ENCODE measurements at regions not wholly inside any gene's neighbourhood (a gene's known extent, or its start where the extent isn't known, plus 50 kb on each side); places are given as distances from the start of the nearest gene placed in this dataset.

DNA sequence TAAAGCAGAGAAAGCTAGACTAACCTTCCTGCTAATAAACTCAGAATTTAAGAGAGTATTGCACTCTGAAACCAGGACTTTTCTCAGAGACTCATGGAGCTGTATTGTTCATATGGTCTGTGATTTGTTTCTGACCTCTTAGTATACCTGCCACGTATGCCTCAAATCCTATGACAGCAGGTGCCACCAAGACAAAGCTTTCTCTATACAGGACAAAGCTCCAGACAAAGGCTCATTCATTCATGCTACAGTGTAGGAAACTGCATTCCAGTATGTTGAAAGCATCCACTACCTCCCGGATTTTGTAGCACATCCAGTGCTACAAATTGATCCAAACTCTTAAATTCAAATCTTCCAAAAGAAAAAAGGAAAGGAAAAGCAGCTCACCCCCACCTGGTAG is 178.3 kb downstream of the CHIC2 start:
- H3K9me3 Mint-ChIP-seq: 0 out of 3 replicates have a peak, but pooled peaks cover 4% of the 10 kb centered on the region
- Histone ChIP-seq H3F3A (replicated peaks; ENCODE audit: low read depth) (no peaks in the 10 kb centered on the region), H4K20me1 (replicated peaks; ENCODE audit: insufficient read depth) (no peaks in the 10 kb centered on the region), H3K4me3 (no peak overlapping the region), H3K4me2 (no peak overlapping the region), H2AFZ (no peak overlapping the region), H3K79me2 (replicated peaks; ENCODE audit: insufficient read depth) (no peaks in the 10 kb centered on the region), H3K36me3 (ENCODE audit: insufficient read depth) (no peaks in the 10 kb centered on the region), H3K4me1 (ENCODE audit: insufficient read depth) (no peaks in the 10 kb centered on the region; the same call in 1 of the 2 replicates), H3K27ac (ENCODE audit: low read depth) (no peak overlapping the region), H3K27me3 (ENCODE audit: insufficient read depth) (no peaks in the 10 kb centered on the region), H3K9me2 (ENCODE audit: insufficient read depth) (no peaks in the 10 kb centered on the region)
- no peak for TF ChIP-seq EZH2 (IDR thresholded peaks at IDR 0.05; ENCODE audit: low read depth, unreplicated experiment)
- TF ChIP-seq ZNF114 (CRISPR knock-in tag; IDR thresholded peaks at IDR 0.05): no peak
- TF ChIP-seq, protein P1, sequence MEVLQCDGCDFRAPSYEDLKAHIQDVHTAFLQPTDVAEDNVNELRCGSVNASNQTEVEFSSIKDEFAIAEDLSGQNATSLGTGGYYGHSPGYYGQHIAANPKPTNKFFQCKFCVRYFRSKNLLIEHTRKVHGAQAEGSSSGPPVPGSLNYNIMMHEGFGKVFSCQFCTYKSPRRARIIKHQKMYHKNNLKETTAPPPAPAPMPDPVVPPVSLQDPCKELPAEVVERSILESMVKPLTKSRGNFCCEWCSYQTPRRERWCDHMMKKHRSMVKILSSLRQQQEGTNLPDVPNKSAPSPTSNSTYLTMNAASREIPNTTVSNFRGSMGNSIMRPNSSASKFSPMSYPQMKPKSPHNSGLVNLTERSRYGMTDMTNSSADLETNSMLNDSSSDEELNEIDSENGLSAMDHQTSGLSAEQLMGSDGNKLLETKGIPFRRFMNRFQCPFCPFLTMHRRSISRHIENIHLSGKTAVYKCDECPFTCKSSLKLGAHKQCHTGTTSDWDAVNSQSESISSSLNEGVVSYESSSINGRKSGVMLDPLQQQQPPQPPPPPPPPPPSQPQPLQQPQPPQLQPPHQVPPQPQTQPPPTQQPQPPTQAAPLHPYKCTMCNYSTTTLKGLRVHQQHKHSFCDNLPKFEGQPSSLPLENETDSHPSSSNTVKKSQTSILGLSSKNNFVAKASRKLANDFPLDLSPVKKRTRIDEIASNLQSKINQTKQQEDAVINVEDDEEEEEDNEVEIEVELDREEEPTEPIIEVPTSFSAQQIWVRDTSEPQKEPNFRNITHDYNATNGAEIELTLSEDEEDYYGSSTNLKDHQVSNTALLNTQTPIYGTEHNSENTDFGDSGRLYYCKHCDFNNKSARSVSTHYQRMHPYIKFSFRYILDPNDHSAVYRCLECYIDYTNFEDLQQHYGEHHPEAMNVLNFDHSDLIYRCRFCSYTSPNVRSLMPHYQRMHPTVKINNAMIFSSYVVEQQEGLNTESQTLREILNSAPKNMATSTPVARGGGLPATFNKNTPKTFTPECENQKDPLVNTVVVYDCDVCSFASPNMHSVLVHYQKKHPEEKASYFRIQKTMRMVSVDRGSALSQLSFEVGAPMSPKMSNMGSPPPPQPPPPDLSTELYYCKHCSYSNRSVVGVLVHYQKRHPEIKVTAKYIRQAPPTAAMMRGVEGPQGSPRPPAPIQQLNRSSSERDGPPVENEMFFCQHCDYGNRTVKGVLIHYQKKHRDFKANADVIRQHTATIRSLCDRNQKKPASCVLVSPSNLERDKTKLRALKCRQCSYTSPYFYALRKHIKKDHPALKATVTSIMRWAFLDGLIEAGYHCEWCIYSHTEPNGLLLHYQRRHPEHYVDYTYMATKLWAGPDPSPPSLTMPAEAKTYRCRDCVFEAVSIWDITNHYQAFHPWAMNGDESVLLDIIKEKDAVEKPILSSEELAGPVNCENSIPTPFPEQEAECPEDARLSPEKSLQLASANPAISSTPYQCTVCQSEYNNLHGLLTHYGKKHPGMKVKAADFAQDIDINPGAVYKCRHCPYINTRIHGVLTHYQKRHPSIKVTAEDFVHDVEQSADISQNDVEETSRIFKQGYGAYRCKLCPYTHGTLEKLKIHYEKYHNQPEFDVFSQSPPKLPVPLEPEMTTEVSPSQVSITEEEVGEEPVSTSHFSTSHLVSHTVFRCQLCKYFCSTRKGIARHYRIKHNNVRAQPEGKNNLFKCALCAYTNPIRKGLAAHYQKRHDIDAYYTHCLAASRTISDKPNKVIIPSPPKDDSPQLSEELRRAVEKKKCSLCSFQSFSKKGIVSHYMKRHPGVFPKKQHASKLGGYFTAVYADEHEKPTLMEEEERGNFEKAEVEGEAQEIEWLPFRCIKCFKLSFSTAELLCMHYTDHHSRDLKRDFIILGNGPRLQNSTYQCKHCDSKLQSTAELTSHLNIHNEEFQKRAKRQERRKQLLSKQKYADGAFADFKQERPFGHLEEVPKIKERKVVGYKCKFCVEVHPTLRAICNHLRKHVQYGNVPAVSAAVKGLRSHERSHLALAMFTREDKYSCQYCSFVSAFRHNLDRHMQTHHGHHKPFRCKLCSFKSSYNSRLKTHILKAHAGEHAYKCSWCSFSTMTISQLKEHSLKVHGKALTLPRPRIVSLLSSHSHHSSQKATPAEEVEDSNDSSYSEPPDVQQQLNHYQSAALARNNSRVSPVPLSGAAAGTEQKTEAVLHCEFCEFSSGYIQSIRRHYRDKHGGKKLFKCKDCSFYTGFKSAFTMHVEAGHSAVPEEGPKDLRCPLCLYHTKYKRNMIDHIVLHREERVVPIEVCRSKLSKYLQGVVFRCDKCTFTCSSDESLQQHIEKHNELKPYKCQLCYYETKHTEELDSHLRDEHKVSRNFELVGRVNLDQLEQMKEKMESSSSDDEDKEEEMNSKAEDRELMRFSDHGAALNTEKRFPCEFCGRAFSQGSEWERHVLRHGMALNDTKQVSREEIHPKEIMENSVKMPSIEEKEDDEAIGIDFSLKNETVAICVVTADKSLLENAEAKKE (CRISPR knock-in tag; IDR thresholded peaks at IDR 0.05): no peak
- TF ChIP-seq NANOG (IDR thresholded peaks at IDR 0.05; ENCODE audit: borderline replicate concordance): no peak
- TF ChIP-seq CREB1 (CRISPR knock-in tag; IDR thresholded peaks at IDR 0.05; ENCODE audit: low read depth): no peak
- TF ChIP-seq, protein P2, sequence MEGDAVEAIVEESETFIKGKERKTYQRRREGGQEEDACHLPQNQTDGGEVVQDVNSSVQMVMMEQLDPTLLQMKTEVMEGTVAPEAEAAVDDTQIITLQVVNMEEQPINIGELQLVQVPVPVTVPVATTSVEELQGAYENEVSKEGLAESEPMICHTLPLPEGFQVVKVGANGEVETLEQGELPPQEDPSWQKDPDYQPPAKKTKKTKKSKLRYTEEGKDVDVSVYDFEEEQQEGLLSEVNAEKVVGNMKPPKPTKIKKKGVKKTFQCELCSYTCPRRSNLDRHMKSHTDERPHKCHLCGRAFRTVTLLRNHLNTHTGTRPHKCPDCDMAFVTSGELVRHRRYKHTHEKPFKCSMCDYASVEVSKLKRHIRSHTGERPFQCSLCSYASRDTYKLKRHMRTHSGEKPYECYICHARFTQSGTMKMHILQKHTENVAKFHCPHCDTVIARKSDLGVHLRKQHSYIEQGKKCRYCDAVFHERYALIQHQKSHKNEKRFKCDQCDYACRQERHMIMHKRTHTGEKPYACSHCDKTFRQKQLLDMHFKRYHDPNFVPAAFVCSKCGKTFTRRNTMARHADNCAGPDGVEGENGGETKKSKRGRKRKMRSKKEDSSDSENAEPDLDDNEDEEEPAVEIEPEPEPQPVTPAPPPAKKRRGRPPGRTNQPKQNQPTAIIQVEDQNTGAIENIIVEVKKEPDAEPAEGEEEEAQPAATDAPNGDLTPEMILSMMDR (conservative IDR thresholded peaks at IDR 0.05; ENCODE audit: low read depth in 2 of 2): no peak
- no peak for TF ChIP-seq ZNF331 (CRISPR knock-in tag; IDR thresholded peaks at IDR 0.05; ENCODE audit: low read depth)
- TF ChIP-seq EZH2phosphoT487 (IDR thresholded peaks at IDR 0.05; ENCODE audit: unreplicated experiment): no peak
- TF ChIP-seq STAT1 (IDR thresholded peaks at IDR 0.05; ENCODE audit: unreplicated experiment): no peak
- TF ChIP-seq POLR2AphosphoS5 (IDR thresholded peaks at IDR 0.05; ENCODE audit: low read depth): no peak
- no peak for TF ChIP-seq JUNB (IDR thresholded peaks at IDR 0.05; ENCODE audit: unreplicated experiment)
- TF ChIP-seq, protein P3, sequence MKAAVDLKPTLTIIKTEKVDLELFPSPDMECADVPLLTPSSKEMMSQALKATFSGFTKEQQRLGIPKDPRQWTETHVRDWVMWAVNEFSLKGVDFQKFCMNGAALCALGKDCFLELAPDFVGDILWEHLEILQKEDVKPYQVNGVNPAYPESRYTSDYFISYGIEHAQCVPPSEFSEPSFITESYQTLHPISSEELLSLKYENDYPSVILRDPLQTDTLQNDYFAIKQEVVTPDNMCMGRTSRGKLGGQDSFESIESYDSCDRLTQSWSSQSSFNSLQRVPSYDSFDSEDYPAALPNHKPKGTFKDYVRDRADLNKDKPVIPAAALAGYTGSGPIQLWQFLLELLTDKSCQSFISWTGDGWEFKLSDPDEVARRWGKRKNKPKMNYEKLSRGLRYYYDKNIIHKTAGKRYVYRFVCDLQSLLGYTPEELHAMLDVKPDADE (IDR thresholded peaks at IDR 0.05): no peak
- TF ChIP-seq, protein P4, sequence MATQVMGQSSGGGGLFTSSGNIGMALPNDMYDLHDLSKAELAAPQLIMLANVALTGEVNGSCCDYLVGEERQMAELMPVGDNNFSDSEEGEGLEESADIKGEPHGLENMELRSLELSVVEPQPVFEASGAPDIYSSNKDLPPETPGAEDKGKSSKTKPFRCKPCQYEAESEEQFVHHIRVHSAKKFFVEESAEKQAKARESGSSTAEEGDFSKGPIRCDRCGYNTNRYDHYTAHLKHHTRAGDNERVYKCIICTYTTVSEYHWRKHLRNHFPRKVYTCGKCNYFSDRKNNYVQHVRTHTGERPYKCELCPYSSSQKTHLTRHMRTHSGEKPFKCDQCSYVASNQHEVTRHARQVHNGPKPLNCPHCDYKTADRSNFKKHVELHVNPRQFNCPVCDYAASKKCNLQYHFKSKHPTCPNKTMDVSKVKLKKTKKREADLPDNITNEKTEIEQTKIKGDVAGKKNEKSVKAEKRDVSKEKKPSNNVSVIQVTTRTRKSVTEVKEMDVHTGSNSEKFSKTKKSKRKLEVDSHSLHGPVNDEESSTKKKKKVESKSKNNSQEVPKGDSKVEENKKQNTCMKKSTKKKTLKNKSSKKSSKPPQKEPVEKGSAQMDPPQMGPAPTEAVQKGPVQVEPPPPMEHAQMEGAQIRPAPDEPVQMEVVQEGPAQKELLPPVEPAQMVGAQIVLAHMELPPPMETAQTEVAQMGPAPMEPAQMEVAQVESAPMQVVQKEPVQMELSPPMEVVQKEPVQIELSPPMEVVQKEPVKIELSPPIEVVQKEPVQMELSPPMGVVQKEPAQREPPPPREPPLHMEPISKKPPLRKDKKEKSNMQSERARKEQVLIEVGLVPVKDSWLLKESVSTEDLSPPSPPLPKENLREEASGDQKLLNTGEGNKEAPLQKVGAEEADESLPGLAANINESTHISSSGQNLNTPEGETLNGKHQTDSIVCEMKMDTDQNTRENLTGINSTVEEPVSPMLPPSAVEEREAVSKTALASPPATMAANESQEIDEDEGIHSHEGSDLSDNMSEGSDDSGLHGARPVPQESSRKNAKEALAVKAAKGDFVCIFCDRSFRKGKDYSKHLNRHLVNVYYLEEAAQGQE (IDR thresholded peaks at IDR 0.05; ENCODE audit: unreplicated experiment): no peak
- ATAC-seq: no peak
- no peaks in the 10 kb centered on the region for H3K36me3 Mint-ChIP-seq (ENCODE audit: low read depth)
- no peak for DNase-seq (ENCODE audit: low spot score)
- H3K4me1 Mint-ChIP-seq: no peaks in the 10 kb centered on the region; the same call in 1 of the 3 replicates
- H3K27me3 Mint-ChIP-seq (ENCODE audit: insufficient read depth, low read depth, poor library complexity): peaks cover 4% of the 10 kb centered on the region
- no peak overlapping the region for H3K27ac Mint-ChIP-seq
- H3K4me3 Mint-ChIP-seq: no peak overlapping the region

Measured in GM23338 (cell line).